ENCODE measurements at regions not wholly inside any gene's neighbourhood (a gene's known extent, or its start where the extent isn't known, plus 50 kb on each side); places are given as distances from the start of the nearest gene placed in this dataset.

DNA sequence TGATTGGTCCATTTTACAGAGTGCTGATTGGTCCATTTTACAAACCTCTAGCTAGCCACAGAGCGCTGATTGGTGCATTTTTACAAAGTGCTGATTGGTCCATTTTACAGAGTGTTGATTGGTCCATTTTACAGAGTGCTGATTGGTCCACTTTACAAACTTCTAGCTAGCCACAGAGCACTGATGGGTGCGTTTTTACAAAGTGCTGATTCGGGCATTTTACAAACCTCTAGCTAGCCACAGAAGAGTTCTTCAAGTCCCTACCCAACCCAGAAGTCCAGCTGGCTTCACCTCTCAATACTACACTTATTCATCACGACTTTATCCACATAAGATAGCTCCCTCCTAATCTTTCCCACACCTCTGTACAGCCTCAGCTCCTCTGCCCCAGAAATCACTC lies 899.8 kb downstream of the TUSC7 start:
- Histone ChIP-seq H3K4me1 (no peaks in the 10 kb centered on the region), H3K9me3 (ENCODE audit: control insufficient read depth, low read length) (no peaks in the 10 kb centered on the region), H3K36me3 (ENCODE audit: control insufficient read depth, insufficient read depth, low read length) (no peaks in the 10 kb centered on the region), H3K79me2 (no peaks in the 10 kb centered on the region), H3K27me3 (ENCODE audit: control insufficient read depth, insufficient read depth, low read length) (no peaks in the 10 kb centered on the region), H3K4me2 (ENCODE audit: low read length) (no peak overlapping the region), H2AFZ (no peak overlapping the region), H3K27ac (no peak overlapping the region), H3K9ac (no peak overlapping the region), H3K4me3 (ENCODE audit: low read depth, low read length) (no peak overlapping the region)
- TF ChIP-seq, protein P1, sequence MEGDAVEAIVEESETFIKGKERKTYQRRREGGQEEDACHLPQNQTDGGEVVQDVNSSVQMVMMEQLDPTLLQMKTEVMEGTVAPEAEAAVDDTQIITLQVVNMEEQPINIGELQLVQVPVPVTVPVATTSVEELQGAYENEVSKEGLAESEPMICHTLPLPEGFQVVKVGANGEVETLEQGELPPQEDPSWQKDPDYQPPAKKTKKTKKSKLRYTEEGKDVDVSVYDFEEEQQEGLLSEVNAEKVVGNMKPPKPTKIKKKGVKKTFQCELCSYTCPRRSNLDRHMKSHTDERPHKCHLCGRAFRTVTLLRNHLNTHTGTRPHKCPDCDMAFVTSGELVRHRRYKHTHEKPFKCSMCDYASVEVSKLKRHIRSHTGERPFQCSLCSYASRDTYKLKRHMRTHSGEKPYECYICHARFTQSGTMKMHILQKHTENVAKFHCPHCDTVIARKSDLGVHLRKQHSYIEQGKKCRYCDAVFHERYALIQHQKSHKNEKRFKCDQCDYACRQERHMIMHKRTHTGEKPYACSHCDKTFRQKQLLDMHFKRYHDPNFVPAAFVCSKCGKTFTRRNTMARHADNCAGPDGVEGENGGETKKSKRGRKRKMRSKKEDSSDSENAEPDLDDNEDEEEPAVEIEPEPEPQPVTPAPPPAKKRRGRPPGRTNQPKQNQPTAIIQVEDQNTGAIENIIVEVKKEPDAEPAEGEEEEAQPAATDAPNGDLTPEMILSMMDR (IDR thresholded peaks at IDR 0.05): no peak

DNA sequence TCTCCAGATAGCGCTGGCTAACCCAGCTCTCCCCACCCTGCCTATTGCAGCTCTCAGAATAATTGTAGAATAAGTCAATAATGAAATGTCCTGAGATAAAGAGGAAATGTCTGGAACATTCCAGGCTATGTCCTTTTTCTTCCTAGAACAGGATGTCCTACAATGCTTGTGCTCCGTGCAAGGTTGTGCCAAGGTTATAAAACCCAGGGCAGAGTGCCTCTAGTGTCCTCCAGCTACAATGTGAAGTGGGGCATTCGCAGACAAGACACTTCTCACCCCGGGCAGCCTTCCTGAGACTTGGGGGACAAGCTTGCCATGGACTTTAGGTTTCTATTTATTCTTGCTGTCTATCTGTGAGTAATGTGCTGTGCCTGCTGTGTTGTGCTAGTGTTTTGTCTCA lies 900.6 kb downstream of the TUSC7 start:
- Histone ChIP-seq H3K27me3 (ENCODE audit: control insufficient read depth, insufficient read depth, low read length) (no peaks in the 10 kb centered on the region), H3K4me3 (ENCODE audit: low read depth, low read length) (no peak overlapping the region), H3K4me1 (no peaks in the 10 kb centered on the region), H3K36me3 (ENCODE audit: control insufficient read depth, insufficient read depth, low read length) (no peaks in the 10 kb centered on the region), H2AFZ (no peak overlapping the region), H3K9ac (no peak overlapping the region), H3K4me2 (ENCODE audit: low read length) (no peak overlapping the region), H3K9me3 (ENCODE audit: control insufficient read depth, low read length) (no peaks in the 10 kb centered on the region), H3K79me2 (no peaks in the 10 kb centered on the region), H3K27ac (no peak overlapping the region)
- TF ChIP-seq, protein P1 (IDR thresholded peaks at IDR 0.05): no peak

GRCh38 chr3:117611211-117611610 lies 901.6 kb downstream of the TUSC7 start:
- TF ChIP-seq, protein P1 (IDR thresholded peaks at IDR 0.05): no peak
- Histone ChIP-seq H3K27me3 (ENCODE audit: control insufficient read depth, insufficient read depth, low read length) (no peaks in the 10 kb centered on the region), H3K79me2 (no peaks in the 10 kb centered on the region), H2AFZ (no peak overlapping the region), H3K9me3 (ENCODE audit: control insufficient read depth, low read length) (no peaks in the 10 kb centered on the region), H3K36me3 (ENCODE audit: control insufficient read depth, insufficient read depth, low read length) (no peaks in the 10 kb centered on the region), H3K27ac (no peak overlapping the region), H3K4me3 (ENCODE audit: low read depth, low read length) (no peak overlapping the region), H3K4me2 (ENCODE audit: low read length) (no peak overlapping the region), H3K9ac (no peak overlapping the region), H3K4me1 (no peaks in the 10 kb centered on the region)

- no peaks in the 10 kb centered on the region for H3K9me3 ChIP-seq (ENCODE audit: control insufficient read depth, low read length)
- H3K9ac ChIP-seq: no peak overlapping the region
- no peaks in the 10 kb centered on the region for H3K36me3 ChIP-seq (ENCODE audit: control insufficient read depth, insufficient read depth, low read length)
- H3K4me3 ChIP-seq (ENCODE audit: low read depth, low read length): no peak overlapping the region
- no peak overlapping the region for H2AFZ ChIP-seq
- H3K4me2 ChIP-seq (ENCODE audit: low read length): no peak overlapping the region
- H3K79me2 ChIP-seq: no peaks in the 10 kb centered on the region
- H3K27ac ChIP-seq: no peak overlapping the region
- H3K4me1 ChIP-seq: no peaks in the 10 kb centered on the region
- H3K27me3 ChIP-seq (ENCODE audit: control insufficient read depth, insufficient read depth, low read length): no peaks in the 10 kb centered on the region
- TF ChIP-seq, protein P1 (IDR thresholded peaks at IDR 0.05): no peak
These were observed 906.6 kb downstream of the TUSC7 start for GRCh38 chr3:117616227-117616626.

- H3K27ac ChIP-seq: no peak overlapping the region
- no peak overlapping the region for H2AFZ ChIP-seq
- no peaks in the 10 kb centered on the region for H3K4me1 ChIP-seq
- H3K9ac ChIP-seq: no peak overlapping the region
- H3K79me2 ChIP-seq: no peaks in the 10 kb centered on the region
- no peak overlapping the region for H3K4me2 ChIP-seq (ENCODE audit: low read length)
- H3K27me3 ChIP-seq (ENCODE audit: control insufficient read depth, insufficient read depth, low read length): no peaks in the 10 kb centered on the region
- H3K4me3 ChIP-seq (ENCODE audit: low read depth, low read length): no peak overlapping the region
- TF ChIP-seq, protein P1 (IDR thresholded peaks at IDR 0.05): no peak
- H3K9me3 ChIP-seq (ENCODE audit: control insufficient read depth, low read length): no peaks in the 10 kb centered on the region
- no peaks in the 10 kb centered on the region for H3K36me3 ChIP-seq (ENCODE audit: control insufficient read depth, insufficient read depth, low read length)
These were observed 908.3 kb downstream of the TUSC7 start for GRCh38 chr3:117617906-117618305.

All from parathyroid adenoma (tissue), 2 donors.